T-helper 2 cell treated with Interferon-gamma antibody and Interleukin-4, amounts not matched to agents 100 ng/mL and 5 ng/mL, for 36 hours (primary cell): ENCODE measurements at regions not wholly inside any gene's neighbourhood (a gene's known extent, or its start where the extent isn't known, plus 50 kb on each side); places are given as distances from the start of the nearest gene placed in this dataset.

ENCODE experiments used
- intact Hi-C: fragments of 100-400 bp; cut with micrococcal nuclease; formaldehyde crosslinking; loops from one replicate; pipeline ENCODE4 v1.15.1; 2023

GRCh38 chr7:70975754-70976153, 156.2 kb upstream of the GALNT17 start:
- intact Hi-C loops: loop anchor here (2.0 kb wide), 1 partner anchor 15 kb away; no protein-coding TSS in a partner anchor

GRCh38 chr7:70986297-70986696, 145.6 kb upstream of the GALNT17 start:
- intact Hi-C loops: no loop called here

GRCh38 chr7:70994176-70994575, 137.8 kb upstream of the GALNT17 start:
- intact Hi-C loops: no loop called here

GRCh38 chr7:70997261-70997660, 134.7 kb upstream of the GALNT17 start:
- intact Hi-C loops: no loop called here

- intact Hi-C loops: no loop called here
Measured at GRCh38 chr7:71005109-71005508, 126.8 kb upstream of the GALNT17 start.

GRCh38 chr7:71009636-71010035, 122.3 kb upstream of the GALNT17 start:
- intact Hi-C loops: no loop called here

GRCh38 chr7:71015252-71015900, 116.6 kb upstream of the GALNT17 start:
- intact Hi-C loops: no loop called here

- intact Hi-C loops: no loop called here
Measured at GRCh38 chr7:71016401-71016800, 115.5 kb upstream of the GALNT17 start.

- intact Hi-C loops: no loop called here
Measured at GRCh38 chr7:71017602-71018001, 114.3 kb upstream of the GALNT17 start.

GRCh38 chr7:71019706-71020105, 112.2 kb upstream of the GALNT17 start:
- intact Hi-C loops: no loop called here

GRCh38 chr7:71021131-71021530, 110.8 kb upstream of the GALNT17 start:
- intact Hi-C loops: no loop called here

GRCh38 chr7:71026680-71027079, 105.3 kb upstream of the GALNT17 start:
- intact Hi-C loops: no loop called here

GRCh38 chr7:71034243-71034642, 97.7 kb upstream of the GALNT17 start:
- intact Hi-C loops: no loop called here

- intact Hi-C loops: no loop called here
Measured at GRCh38 chr7:71042591-71042990, 89.4 kb upstream of the GALNT17 start.

- intact Hi-C loops: no loop called here
Measured at GRCh38 chr7:71050492-71050891, 81.5 kb upstream of the GALNT17 start.

GRCh38 chr7:71055504-71055903, 76.4 kb upstream of the GALNT17 start:
- intact Hi-C loops: no loop called here

- intact Hi-C loops: no loop called here
Measured at GRCh38 chr7:71077743-71078476, 54.0 kb upstream of the GALNT17 start.
